HG03558 (cell line): ENCODE measurements at regions not wholly inside any gene's neighbourhood (a gene's known extent, or its start where the extent isn't known, plus 50 kb on each side); places are given as distances from the start of the nearest gene placed in this dataset.
"Not testable (repeated sequence)": the region's sequence is repeated elsewhere in the genome, so short reads cannot be mapped to it uniquely, and the experiment has no call there.

ENCODE experiments used
- ATAC-seq: cut with Tn5 transposase; IDR thresholded peaks from one replicate; pipeline ENCODE4 v1.9.1; 2021; ENCODE audit warnings: moderate number of reproducible peaks; ENCODE audit not compliant: unreplicated experiment; ENCODE audit errors: extremely low read depth

DNA sequence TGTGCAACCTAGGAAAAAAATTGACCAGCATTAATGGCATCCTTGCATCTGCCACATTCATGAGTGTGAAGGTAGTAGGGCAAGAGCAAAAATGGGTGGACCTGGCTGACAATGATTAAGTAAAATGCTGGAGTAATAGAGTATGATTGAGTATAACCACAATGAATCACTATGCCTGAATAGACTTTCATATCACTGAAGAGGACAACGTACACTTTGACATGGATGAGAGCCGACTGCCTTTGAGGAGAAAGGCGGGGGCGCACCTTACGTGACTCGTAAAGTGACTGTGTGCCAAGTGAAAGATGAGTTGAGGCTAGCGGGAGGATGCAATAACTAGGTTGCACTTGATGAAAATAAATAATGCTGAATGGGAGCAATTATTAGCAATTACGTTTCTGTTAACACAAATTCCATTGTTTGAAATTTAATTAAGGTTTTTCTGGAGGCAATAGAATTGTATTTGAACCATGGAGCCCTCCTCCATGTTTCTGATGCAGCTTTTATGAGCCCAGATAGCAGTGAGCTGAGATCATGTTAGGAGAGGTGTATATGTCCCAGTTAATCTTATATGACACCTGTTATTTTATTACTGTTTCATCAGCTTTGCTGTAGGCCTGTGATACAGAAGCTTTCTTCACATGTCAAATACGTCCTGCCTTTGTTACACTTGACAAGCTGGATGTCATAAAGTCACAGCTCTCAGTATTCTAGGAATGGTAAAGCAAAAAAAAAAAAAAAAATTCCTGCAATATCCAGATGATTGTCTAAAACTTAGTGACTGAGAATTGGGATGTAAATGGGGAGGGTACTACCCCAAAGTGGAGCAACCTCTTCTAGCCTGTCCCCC lies 596.5 kb downstream of the NXPH1 start:
- no peak for ATAC-seq

GRCh38 chr7:9030976-9031375 lies 597.6 kb downstream of the NXPH1 start:
- ATAC-seq: no peak

- no peak for ATAC-seq
Observed at GRCh38 chr7:9031386-9031785, 598.0 kb downstream of the NXPH1 start.

- no peak for ATAC-seq
Observed at GRCh38 chr7:9036080-9036479, 602.7 kb downstream of the NXPH1 start.

DNA sequence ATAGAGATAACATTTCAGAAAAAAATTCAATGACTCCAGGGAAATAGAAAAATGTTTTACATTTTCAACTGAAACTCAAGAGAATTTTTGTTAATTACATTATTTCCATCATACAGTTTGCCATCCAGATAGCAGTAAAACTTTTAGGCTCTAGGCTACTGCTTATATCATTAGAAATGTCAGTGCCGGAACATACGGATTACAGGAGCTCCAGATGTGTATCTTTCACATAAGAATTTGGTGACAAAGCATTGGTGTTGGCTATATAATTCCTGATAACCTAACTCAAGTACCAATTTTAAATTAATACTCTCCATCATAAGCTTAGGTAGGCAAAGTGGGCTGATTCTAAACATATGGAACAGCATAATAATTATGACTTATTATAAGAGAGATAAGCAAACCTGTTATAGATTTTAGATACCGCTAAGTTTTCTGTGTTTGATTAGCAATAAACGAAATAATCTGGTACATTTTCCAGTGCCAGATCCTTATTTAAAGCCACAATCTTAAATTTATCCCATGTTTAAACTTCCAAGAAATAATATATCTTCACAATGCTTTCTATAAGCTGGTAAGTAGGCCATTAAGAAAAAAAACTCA lies 637.9 kb downstream of the NXPH1 start:
- ATAC-seq: no peak

DNA sequence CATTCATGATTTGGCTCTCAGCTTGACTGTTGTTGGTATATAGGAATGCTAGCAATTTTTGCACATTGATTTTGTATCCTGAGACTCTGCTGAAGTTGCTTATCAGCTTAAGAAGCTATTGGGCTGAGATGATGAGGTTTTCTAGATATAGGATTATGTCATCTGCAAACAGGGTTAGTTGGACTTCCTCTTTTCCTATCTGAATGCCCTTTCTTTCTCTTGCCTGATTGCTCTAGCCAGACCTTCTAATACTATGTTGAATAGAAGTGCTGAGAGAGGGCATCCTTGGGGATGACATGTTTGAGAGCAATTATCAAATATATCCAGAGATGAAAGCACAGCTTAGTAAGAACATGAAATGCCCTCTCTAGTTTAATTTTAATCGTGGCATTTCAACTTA lies 642.4 kb downstream of the NXPH1 start:
- ATAC-seq: not testable (repeated sequence)

DNA sequence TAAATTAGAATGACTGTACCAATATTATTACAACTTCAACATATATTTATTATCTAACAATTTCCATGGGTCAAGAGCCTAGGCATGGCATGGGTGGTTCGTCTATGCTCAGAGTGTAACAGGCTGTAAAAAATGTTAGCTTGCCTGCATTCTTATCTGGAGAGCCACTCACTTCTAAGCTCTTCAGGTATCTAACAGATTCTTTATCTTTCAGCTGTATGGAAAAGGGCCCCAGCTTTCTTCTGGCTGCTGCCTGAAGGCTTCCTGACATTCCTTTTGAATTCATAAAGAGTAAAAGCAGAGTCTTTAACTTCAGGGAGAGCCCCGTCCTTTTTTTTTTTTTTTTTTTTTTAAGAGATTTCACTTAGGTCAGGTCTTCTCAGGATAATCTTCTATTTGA lies 648.8 kb downstream of the NXPH1 start:
- no peak for ATAC-seq

GRCh38 chr7:9083837-9084236 lies 650.4 kb downstream of the NXPH1 start:
- ATAC-seq: no peak

DNA sequence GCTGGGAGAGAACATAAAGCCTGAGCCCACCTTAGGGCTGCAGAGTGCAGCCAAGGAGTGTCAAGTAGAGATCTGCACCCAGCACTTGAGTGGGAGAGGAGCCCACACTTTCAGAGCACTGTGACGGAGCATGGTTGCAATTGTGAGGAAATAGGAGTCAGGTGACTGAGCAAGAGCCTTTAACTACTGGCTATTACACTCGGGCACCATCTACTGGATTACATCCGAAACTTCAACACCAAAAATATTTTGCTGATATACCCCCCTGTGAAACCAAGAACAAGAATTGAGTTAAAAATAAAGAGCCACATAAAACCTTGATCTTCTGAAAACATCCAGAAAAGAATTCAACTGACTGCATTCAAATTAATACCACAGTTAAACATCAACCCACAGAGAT lies 657.9 kb downstream of the NXPH1 start:
- ATAC-seq: no peak

- ATAC-seq: no peak
Observed at GRCh38 chr7:9097565-9098060, 664.2 kb downstream of the NXPH1 start.

GRCh38 chr7:9100289-9100688 lies 666.9 kb downstream of the NXPH1 start:
- no peak for ATAC-seq

DNA sequence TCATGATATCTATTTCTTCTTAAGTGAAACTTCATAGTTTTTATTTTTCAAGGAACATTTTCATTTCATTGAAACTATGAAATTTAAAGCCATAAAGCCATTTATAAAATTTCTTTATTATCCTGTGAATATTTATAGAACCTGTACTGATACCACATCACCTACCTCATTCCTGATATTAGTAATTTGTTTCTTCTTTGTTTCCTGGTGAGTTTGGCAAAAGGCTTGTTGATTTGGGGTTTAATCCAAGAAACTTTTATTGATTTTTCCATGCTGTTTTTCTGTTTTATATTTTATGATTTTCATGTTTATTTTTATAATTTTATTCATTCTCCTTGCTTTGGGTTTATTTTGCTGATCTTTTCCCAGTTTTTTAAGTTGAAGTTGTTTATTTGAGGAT lies 669.4 kb downstream of the NXPH1 start:
- ATAC-seq: no peak

GRCh38 chr7:9106747-9107146 lies 673.3 kb downstream of the NXPH1 start:
- no peak for ATAC-seq

DNA sequence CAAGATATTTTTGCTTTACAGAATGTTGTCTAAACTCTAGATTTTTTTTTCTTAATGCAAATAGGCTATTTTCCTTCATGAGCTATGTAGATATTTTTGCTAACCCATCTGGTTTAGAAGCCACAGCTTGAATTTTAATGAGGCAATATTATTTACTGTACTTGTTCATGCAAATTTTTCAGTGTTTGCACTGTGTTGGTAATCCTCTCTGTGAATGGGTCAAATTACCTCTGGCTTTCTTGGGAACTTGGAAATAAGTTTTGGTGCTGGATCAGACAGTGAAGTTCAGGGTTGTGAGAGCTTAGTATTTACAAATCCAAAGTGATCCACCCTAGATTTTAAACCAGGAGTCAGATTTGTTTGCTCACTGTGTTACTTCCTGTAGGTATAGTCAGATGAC lies 686.9 kb downstream of the NXPH1 start:
- ATAC-seq: no peak

DNA sequence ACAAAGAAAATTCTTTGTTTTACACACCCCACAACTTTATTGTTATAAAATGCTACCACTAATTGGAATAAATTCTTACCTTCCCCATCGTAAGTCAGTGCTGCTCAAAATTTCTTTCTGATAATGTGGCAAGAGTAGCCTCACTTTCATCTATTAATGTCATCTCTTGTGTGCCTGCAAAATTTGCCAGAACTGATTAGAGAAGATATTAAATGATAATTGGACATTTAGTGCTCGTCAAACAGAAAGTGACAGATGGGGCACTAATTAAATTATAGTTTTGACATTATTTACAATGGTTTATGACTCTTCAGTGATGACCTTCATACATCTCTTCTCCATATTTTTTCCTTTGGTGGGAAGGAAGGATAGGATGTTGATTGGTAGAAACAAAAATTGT lies 690.9 kb downstream of the NXPH1 start:
- no peak for ATAC-seq

DNA sequence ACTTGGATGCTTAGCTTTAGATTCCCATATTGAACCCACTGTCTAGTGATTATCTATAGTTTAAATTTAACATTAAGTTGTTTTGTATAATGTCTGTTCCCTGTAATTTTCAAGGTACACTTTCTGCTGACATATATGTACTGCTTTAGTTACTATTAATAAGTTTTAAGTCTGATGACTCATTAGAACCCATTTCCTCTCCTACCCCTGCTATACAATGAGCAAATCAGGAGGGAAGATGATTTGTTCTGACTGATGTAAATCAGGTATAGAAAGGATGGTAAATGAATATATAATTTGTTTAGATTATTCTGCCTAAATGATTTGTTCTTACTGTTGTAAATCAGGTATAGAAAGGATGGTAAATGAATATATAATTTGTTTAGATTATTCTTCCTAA lies 691.8 kb downstream of the NXPH1 start:
- ATAC-seq: no peak

DNA sequence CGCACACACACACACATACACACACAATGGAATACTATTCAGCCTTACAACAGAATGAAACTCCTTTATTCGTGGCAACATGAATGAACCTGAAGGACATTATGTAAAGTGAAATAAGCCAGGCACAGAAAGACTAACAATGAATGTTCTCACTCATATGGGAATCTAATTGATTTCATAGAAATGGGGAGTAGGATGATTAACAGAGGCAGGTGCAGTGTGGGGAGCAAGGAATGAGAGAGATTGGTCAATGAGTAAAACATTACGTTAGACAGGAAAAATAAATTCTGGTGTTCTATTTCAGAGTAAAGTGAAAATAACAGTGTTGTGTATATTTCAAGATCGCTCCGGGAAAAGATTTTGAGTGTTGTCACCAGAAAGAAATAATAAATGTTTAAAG lies 694.5 kb downstream of the NXPH1 start:
- ATAC-seq: no peak

DNA sequence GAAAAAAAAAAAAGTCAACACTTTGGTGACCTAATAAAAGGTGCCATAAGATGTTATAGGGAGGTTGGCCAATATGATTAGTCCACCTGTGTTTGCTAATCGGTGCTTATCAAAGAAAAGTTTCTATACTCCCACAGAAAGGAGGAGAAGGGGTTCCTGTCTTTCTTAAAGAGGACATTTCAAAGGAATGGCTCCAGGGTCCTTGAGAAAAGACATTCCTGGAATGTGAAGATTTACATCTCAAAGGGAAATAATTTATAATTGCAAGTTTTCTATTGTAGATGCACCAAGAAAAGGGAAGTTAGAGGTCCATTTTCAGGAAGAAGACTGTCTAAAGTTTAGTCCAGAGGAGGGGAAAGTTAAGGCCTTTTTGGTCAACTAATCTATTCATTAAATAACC lies 715.3 kb downstream of the NXPH1 start:
- ATAC-seq: no peak

- ATAC-seq: no peak
Observed at GRCh38 chr7:9149499-9150082, 716.2 kb downstream of the NXPH1 start.

DNA sequence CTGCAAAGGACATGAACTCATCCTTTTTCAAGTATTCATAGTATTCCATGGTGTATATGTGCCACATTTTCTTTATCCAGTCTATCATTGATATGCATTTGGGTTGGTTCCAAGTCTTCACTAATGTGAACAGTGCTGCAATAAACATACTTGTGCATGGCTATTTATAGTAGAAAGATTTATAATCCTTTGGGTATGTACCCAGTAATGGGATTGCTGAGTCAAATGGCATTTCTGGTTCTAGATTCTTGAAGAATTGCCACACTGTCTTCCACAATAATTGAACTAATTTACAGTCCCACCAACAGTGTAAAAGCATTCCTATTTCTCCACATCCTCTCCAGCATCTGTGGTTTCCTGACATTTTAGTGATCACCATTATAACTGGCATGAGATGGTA lies 730.3 kb downstream of the NXPH1 start:
- ATAC-seq: not testable (repeated sequence)

DNA sequence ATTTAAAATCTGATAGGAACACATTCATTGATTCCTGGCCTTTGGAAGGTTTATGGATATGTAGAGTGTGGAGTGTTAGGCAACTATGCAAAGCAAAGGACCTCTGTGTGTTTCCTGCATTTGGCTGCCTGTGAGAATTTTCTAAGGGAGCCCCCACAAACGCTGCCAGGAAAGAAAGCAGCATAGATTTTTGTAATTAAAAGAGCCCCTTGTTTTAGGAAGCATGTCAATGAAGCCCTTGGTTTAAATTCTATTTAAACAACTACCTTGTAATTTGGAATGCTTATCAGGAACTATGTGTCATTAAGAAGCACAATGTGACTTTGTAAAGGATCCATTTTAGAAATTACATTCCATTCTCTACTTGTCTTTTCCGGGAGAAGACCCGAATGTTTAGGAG lies 742.5 kb downstream of the NXPH1 start:
- ATAC-seq: no peak
